ENCODE measurements at regions not wholly inside any gene's neighbourhood (a gene's known extent, or its start where the extent isn't known, plus 50 kb on each side); places are given as distances from the start of the nearest gene placed in this dataset.

- Histone ChIP-seq H3K9me3 (ENCODE audit: insufficient read depth, low read depth, low read length) (no peaks in the 10 kb centered on the region), H3K9ac (ENCODE audit: low read depth, low read length) (no peak overlapping the region), H3K36me3 (ENCODE audit: insufficient read depth, low read depth, low read length) (no peaks in the 10 kb centered on the region), H3K4me3 (ENCODE audit: low read length) (no peak overlapping the region), H3K4me1 (ENCODE audit: insufficient read depth, low read length) (no peaks in the 10 kb centered on the region), H3K27me3 (ENCODE audit: insufficient read depth, low read length) (no peaks in the 10 kb centered on the region), H3K27ac (ENCODE audit: low read length) (no peak overlapping the region)
Observed at GRCh38 chr3:162139841-162140240, 643.2 kb downstream of the OTOL1 start.

GRCh38 chr3:162141272-162141791, 644.7 kb downstream of the OTOL1 start:
- Histone ChIP-seq H3K9me3 (ENCODE audit: insufficient read depth, low read depth, low read length) (no peaks in the 10 kb centered on the region), H3K9ac (ENCODE audit: low read depth, low read length) (no peak overlapping the region), H3K27ac (ENCODE audit: low read length) (no peak overlapping the region), H3K27me3 (ENCODE audit: insufficient read depth, low read length) (no peaks in the 10 kb centered on the region), H3K36me3 (ENCODE audit: insufficient read depth, low read depth, low read length) (no peaks in the 10 kb centered on the region), H3K4me1 (ENCODE audit: insufficient read depth, low read length) (no peaks in the 10 kb centered on the region), H3K4me3 (ENCODE audit: low read length) (no peak overlapping the region)

GRCh38 chr3:162142511-162142910, 645.9 kb downstream of the OTOL1 start:
- Histone ChIP-seq H3K9me3 (ENCODE audit: insufficient read depth, low read depth, low read length) (no peaks in the 10 kb centered on the region), H3K27ac (ENCODE audit: low read length) (no peak overlapping the region), H3K36me3 (ENCODE audit: insufficient read depth, low read depth, low read length) (no peaks in the 10 kb centered on the region), H3K4me3 (ENCODE audit: low read length) (no peak overlapping the region), H3K4me1 (ENCODE audit: insufficient read depth, low read length) (no peaks in the 10 kb centered on the region), H3K9ac (ENCODE audit: low read depth, low read length) (no peak overlapping the region), H3K27me3 (ENCODE audit: insufficient read depth, low read length) (no peaks in the 10 kb centered on the region)

- H3K27me3 ChIP-seq (ENCODE audit: insufficient read depth, low read length), result no peaks in the 10 kb centered on the region
Observed at GRCh38 chr3:162143180-162143579, 646.6 kb downstream of the OTOL1 start.

GRCh38 chr3:162147996-162148395, 651.4 kb downstream of the OTOL1 start:
- Histone ChIP-seq H3K4me3 (ENCODE audit: low read length) (no peak overlapping the region), H3K36me3 (ENCODE audit: insufficient read depth, low read depth, low read length) (no peaks in the 10 kb centered on the region), H3K27ac (ENCODE audit: low read length) (no peak overlapping the region), H3K9me3 (ENCODE audit: insufficient read depth, low read depth, low read length) (no peaks in the 10 kb centered on the region), H3K27me3 (ENCODE audit: insufficient read depth, low read length) (no peaks in the 10 kb centered on the region), H3K9ac (ENCODE audit: low read depth, low read length) (no peak overlapping the region), H3K4me1 (ENCODE audit: insufficient read depth, low read length) (no peaks in the 10 kb centered on the region)

More at GRCh38 chr3:162143180-162143579, 646.6 kb downstream of the OTOL1 start:
- no peak overlapping the region for H3K4me3 ChIP-seq (ENCODE audit: low read length)
- no peaks in the 10 kb centered on the region for H3K4me1 ChIP-seq (ENCODE audit: insufficient read depth, low read length)
- H3K9ac ChIP-seq (ENCODE audit: low read depth, low read length), result no peak overlapping the region
- no peaks in the 10 kb centered on the region for H3K9me3 ChIP-seq (ENCODE audit: insufficient read depth, low read depth, low read length)
- H3K27ac ChIP-seq (ENCODE audit: low read length), result no peak overlapping the region
- no peaks in the 10 kb centered on the region for H3K36me3 ChIP-seq (ENCODE audit: insufficient read depth, low read depth, low read length)

GRCh38 chr3:162150790-162151189, 654.2 kb downstream of the OTOL1 start:
- Histone ChIP-seq H3K9me3 (ENCODE audit: insufficient read depth, low read depth, low read length) (no peaks in the 10 kb centered on the region), H3K27me3 (ENCODE audit: insufficient read depth, low read length) (no peaks in the 10 kb centered on the region), H3K4me1 (ENCODE audit: insufficient read depth, low read length) (no peaks in the 10 kb centered on the region), H3K4me3 (ENCODE audit: low read length) (no peak overlapping the region), H3K9ac (ENCODE audit: low read depth, low read length) (no peak overlapping the region), H3K27ac (ENCODE audit: low read length) (no peak overlapping the region), H3K36me3 (ENCODE audit: insufficient read depth, low read depth, low read length) (no peaks in the 10 kb centered on the region)

- Histone ChIP-seq H3K4me1 (ENCODE audit: insufficient read depth, low read length) (no peaks in the 10 kb centered on the region), H3K4me3 (ENCODE audit: low read length) (no peak overlapping the region), H3K9me3 (ENCODE audit: insufficient read depth, low read depth, low read length) (no peaks in the 10 kb centered on the region), H3K36me3 (ENCODE audit: insufficient read depth, low read depth, low read length) (no peaks in the 10 kb centered on the region), H3K9ac (ENCODE audit: low read depth, low read length) (no peak overlapping the region), H3K27ac (ENCODE audit: low read length) (no peak overlapping the region), H3K27me3 (ENCODE audit: insufficient read depth, low read length) (no peaks in the 10 kb centered on the region)
Observed at GRCh38 chr3:162152636-162153035, 656.0 kb downstream of the OTOL1 start.

- Histone ChIP-seq H3K27ac (ENCODE audit: low read length) (no peak overlapping the region), H3K36me3 (ENCODE audit: insufficient read depth, low read depth, low read length) (no peaks in the 10 kb centered on the region), H3K9ac (ENCODE audit: low read depth, low read length) (no peak overlapping the region), H3K27me3 (ENCODE audit: insufficient read depth, low read length) (no peaks in the 10 kb centered on the region), H3K4me1 (ENCODE audit: insufficient read depth, low read length) (no peaks in the 10 kb centered on the region), H3K9me3 (ENCODE audit: insufficient read depth, low read depth, low read length) (no peaks in the 10 kb centered on the region), H3K4me3 (ENCODE audit: low read length) (no peak overlapping the region)
Observed at GRCh38 chr3:162161595-162161994, 665.0 kb downstream of the OTOL1 start.

GRCh38 chr3:162165346-162165745, 668.7 kb downstream of the OTOL1 start:
- H3K9ac ChIP-seq (ENCODE audit: low read depth, low read length), result no peak overlapping the region
- H3K4me3 ChIP-seq (ENCODE audit: low read length), result no peak overlapping the region
- no peaks in the 10 kb centered on the region for H3K9me3 ChIP-seq (ENCODE audit: insufficient read depth, low read depth, low read length)
- no peaks in the 10 kb centered on the region for H3K36me3 ChIP-seq (ENCODE audit: insufficient read depth, low read depth, low read length)
- no peak overlapping the region for H3K27ac ChIP-seq (ENCODE audit: low read length)
- H3K4me1 ChIP-seq (ENCODE audit: insufficient read depth, low read length), result no peaks in the 10 kb centered on the region
- no peaks in the 10 kb centered on the region for H3K27me3 ChIP-seq (ENCODE audit: insufficient read depth, low read length)

GRCh38 chr3:162166543-162166942, 669.9 kb downstream of the OTOL1 start:
- Histone ChIP-seq H3K4me1 (ENCODE audit: insufficient read depth, low read length) (no peaks in the 10 kb centered on the region), H3K27ac (ENCODE audit: low read length) (no peak overlapping the region), H3K36me3 (ENCODE audit: insufficient read depth, low read depth, low read length) (no peaks in the 10 kb centered on the region), H3K9me3 (ENCODE audit: insufficient read depth, low read depth, low read length) (no peaks in the 10 kb centered on the region), H3K27me3 (ENCODE audit: insufficient read depth, low read length) (no peaks in the 10 kb centered on the region), H3K9ac (ENCODE audit: low read depth, low read length) (no peak overlapping the region), H3K4me3 (ENCODE audit: low read length) (no peak overlapping the region)

- Histone ChIP-seq H3K9ac (ENCODE audit: low read depth, low read length) (no peak overlapping the region), H3K4me1 (ENCODE audit: insufficient read depth, low read length) (no peaks in the 10 kb centered on the region), H3K4me3 (ENCODE audit: low read length) (no peak overlapping the region), H3K36me3 (ENCODE audit: insufficient read depth, low read depth, low read length) (no peaks in the 10 kb centered on the region), H3K27ac (ENCODE audit: low read length) (no peak overlapping the region), H3K9me3 (ENCODE audit: insufficient read depth, low read depth, low read length) (peaks cover 3% of the 10 kb centered on the region; the same call in 1 of the 2 replicates), H3K27me3 (ENCODE audit: insufficient read depth, low read length) (no peaks in the 10 kb centered on the region)
Observed at GRCh38 chr3:162168715-162169114, 672.1 kb downstream of the OTOL1 start.

GRCh38 chr3:162170581-162170980, 674.0 kb downstream of the OTOL1 start:
- H3K9ac ChIP-seq (ENCODE audit: low read depth, low read length), result no peak overlapping the region
- no peak overlapping the region for H3K27ac ChIP-seq (ENCODE audit: low read length)
- no peaks in the 10 kb centered on the region for H3K27me3 ChIP-seq (ENCODE audit: insufficient read depth, low read length)
- H3K4me1 ChIP-seq (ENCODE audit: insufficient read depth, low read length), result no peaks in the 10 kb centered on the region
- no peak overlapping the region for H3K4me3 ChIP-seq (ENCODE audit: low read length)
- peaks cover 3% of the 10 kb centered on the region; the same call in 1 of the 2 replicates for H3K9me3 ChIP-seq (ENCODE audit: insufficient read depth, low read depth, low read length)
- H3K36me3 ChIP-seq (ENCODE audit: insufficient read depth, low read depth, low read length), result no peaks in the 10 kb centered on the region
